GM19023 (cell line): ENCODE measurements at regions not wholly inside any gene's neighbourhood (a gene's known extent, or its start where the extent isn't known, plus 50 kb on each side); places are given as distances from the start of the nearest gene placed in this dataset.

ENCODE experiments used
- ATAC-seq: cut with Tn5 transposase; IDR thresholded peaks from one replicate; pipeline ENCODE4 v1.9.1; 2021; ENCODE audit warnings: mild to moderate bottlenecking, moderate library complexity; ENCODE audit not compliant: unreplicated experiment

- ATAC-seq, result no peak
Observed at GRCh38 chr4:163621821-163622220, 127.3 kb downstream of the TMA16 start.

GRCh38 chr4:163622379-163623035 is 128.0 kb downstream of the TMA16 start:
- ATAC-seq, result no peak

GRCh38 chr4:163623787-163624186 is 129.3 kb downstream of the TMA16 start:
- no peak for ATAC-seq

GRCh38 chr4:163624727-163625126 is 130.2 kb downstream of the TMA16 start:
- no peak for ATAC-seq

GRCh38 chr4:163631288-163631687 is 136.8 kb downstream of the TMA16 start:
- no peak for ATAC-seq

- ATAC-seq, result no peak
Observed at GRCh38 chr4:163638909-163639308, 144.4 kb downstream of the TMA16 start.

- ATAC-seq, result no peak
Observed at GRCh38 chr4:163649557-163650091, 155.1 kb downstream of the TMA16 start.

- ATAC-seq, result no peak
Observed at GRCh38 chr4:163651761-163652160, 157.3 kb downstream of the TMA16 start.

GRCh38 chr4:163654621-163655020 is 160.1 kb downstream of the TMA16 start:
- ATAC-seq, result no peak

GRCh38 chr4:163660636-163661035 is 166.1 kb downstream of the TMA16 start:
- ATAC-seq, result no peak

GRCh38 chr4:163662768-163663167 is 168.3 kb downstream of the TMA16 start:
- ATAC-seq, result peak; percentile 49

- peak; percentile 77 for ATAC-seq
Observed at GRCh38 chr4:163663454-163664225, 169.2 kb downstream of the TMA16 start.

GRCh38 chr4:163665101-163665500 is 170.6 kb downstream of the TMA16 start:
- ATAC-seq, result no peak

- no peak for ATAC-seq
Observed at GRCh38 chr4:163665521-163666331, 171.2 kb downstream of the TMA16 start.

GRCh38 chr4:163666332-163666873 is 171.9 kb downstream of the TMA16 start:
- no peak for ATAC-seq

- no peak for ATAC-seq
Observed at GRCh38 chr4:163672751-163673150, 178.3 kb downstream of the TMA16 start.

- ATAC-seq, result no peak
Observed at GRCh38 chr4:163673848-163674697, 179.6 kb downstream of the TMA16 start.

GRCh38 chr4:163679189-163679588 is 184.7 kb downstream of the TMA16 start:
- no peak for ATAC-seq

GRCh38 chr4:163680386-163681098 is 186.1 kb downstream of the TMA16 start:
- no peak for ATAC-seq
